Choroid plexus epithelial cell (primary cell): ENCODE measurements at regions not wholly inside any gene's neighbourhood (a gene's known extent, or its start where the extent isn't known, plus 50 kb on each side); places are given as distances from the start of the nearest gene placed in this dataset.
"Not testable (repeated sequence)": the region's sequence is repeated elsewhere in the genome, so short reads cannot be mapped to it uniquely, and the experiment has no call there.

ENCODE experiments used
- DNase-seq: peaks from one replicate; pipeline ENCODE4 v3.0.0-alpha.2; 2010; ENCODE audit warnings: low read depth
- H3K4me3 ChIP-seq: 2 replicates; pipeline ENCODE4 v1.5.1; 2011; ENCODE audit warnings: low read depth, mild to moderate bottlenecking, control low read depth, low read length, moderate library complexity
- CTCF ChIP-seq: conservative IDR thresholded peaks from 2 replicates; pipeline ENCODE4 v1.5.1; 2011; ENCODE audit warnings: low read depth, mild to moderate bottlenecking, control low read depth, inconsistent platforms, low read length, moderate library complexity

GRCh38 chr5:57066924-57067596 is 106.8 kb upstream of the GPBP1 start:
- no peak for TF ChIP-seq CTCF
- DNase-seq: no peak
- H3K4me3 ChIP-seq: no peak overlapping the region

GRCh38 chr5:57067597-57067924 is 106.3 kb upstream of the GPBP1 start:
- DNase-seq: peak; percentile 50

GRCh38 chr5:57069115-57069835 is 104.6 kb upstream of the GPBP1 start:
- no peak overlapping the region for H3K4me3 ChIP-seq
- TF ChIP-seq CTCF: no peak
- DNase-seq: no peak

More at GRCh38 chr5:57067597-57067924, 106.3 kb upstream of the GPBP1 start:
- no peak overlapping the region for H3K4me3 ChIP-seq
- TF ChIP-seq CTCF: no peak

GRCh38 chr5:57072218-57072892 is 101.5 kb upstream of the GPBP1 start:
- no peak for TF ChIP-seq CTCF
- no peak overlapping the region for H3K4me3 ChIP-seq
- no peak for DNase-seq

- TF ChIP-seq CTCF: peak; percentile 61
- DNase-seq: peak; percentile 64
- H3K4me3 ChIP-seq: no peak overlapping the region
These were observed 91.3 kb upstream of the GPBP1 start for GRCh38 chr5:57082441-57083067.

GRCh38 chr5:57085306-57086081 is 88.4 kb upstream of the GPBP1 start:
- TF ChIP-seq CTCF: no peak
- DNase-seq: no peak
- no peak overlapping the region for H3K4me3 ChIP-seq

GRCh38 chr5:57087947-57088346 is 85.9 kb upstream of the GPBP1 start:
- H3K4me3 ChIP-seq, DNase-seq: not testable (repeated sequence)
